Duodenal mucosa (tissue), 2 donors: ENCODE measurements at regions not wholly inside any gene's neighbourhood (a gene's known extent, or its start where the extent isn't known, plus 50 kb on each side); places are given as distances from the start of the nearest gene placed in this dataset.

Source experiments
- H3K27ac ChIP-seq: one replicate; pipeline ENCODE4 v1.7.0; 2013; ENCODE audit warnings: low read depth, low read length
- H3K27me3 ChIP-seq, 2 donors: one replicate each; pipeline ENCODE4 v1.7.0; 2013; ENCODE audit warnings: low read length in 2 of 2, control low read depth in 1 of 2; ENCODE audit not compliant: insufficient read depth in 2 of 2, control insufficient read depth in 1 of 2
- H3K36me3 ChIP-seq, 2 donors: one replicate each; pipeline ENCODE4 v1.7.0; 2013; ENCODE audit warnings: low read length in 2 of 2, control low read depth in 1 of 2; ENCODE audit not compliant: insufficient read depth in 2 of 2, control insufficient read depth in 1 of 2
- H3K4me1 ChIP-seq, 2 donors: one replicate each; pipeline ENCODE4 v1.7.0; 2013; ENCODE audit warnings: low read length in 2 of 2, control low read depth in 1 of 2; ENCODE audit not compliant: insufficient read depth in 2 of 2, control insufficient read depth in 1 of 2
- H3K4me3 ChIP-seq, 2 donors: one replicate each; pipeline ENCODE4 v1.7.0; 2013; ENCODE audit warnings: low read length in 2 of 2, low read depth in 1 of 2
- H3K9ac ChIP-seq, 2 donors: one replicate each; pipeline ENCODE4 v1.7.0; 2013; ENCODE audit warnings: low read length in 2 of 2, low read depth in 1 of 2
- H3K9me3 ChIP-seq, 2 donors: one replicate each; pipeline ENCODE4 v1.7.0; 2013; ENCODE audit warnings: low read length in 2 of 2, control low read depth in 1 of 2; ENCODE audit not compliant: control insufficient read depth in 1 of 2

DNA sequence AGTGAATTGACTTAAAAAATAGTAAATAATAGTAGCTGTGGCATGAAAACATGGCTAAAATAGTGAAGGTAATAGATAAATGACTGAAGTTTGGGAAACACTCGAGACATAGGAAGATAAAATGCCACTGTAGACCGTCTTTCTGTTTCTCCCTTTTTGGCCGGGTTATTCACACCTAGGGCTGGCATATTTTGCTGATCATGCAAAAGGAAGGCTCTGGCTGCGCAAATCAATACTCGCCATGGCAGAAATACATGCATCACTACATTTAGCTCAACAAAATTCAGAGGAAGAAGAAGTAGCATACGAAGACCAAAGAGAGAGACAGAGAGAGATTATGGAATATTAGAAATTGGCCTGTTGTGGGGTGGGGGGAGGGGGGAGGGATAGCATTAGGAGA, 242.2 kb upstream of the KBTBD8 start:
- Histone ChIP-seq H3K4me1 (peaks cover 0 to 6% of the 10 kb centered on the region in 2 donors), H3K9ac (no peak overlapping the region), H3K27ac (no peak overlapping the region), H3K4me3 (no peak overlapping the region), H3K9me3 (no peaks in the 10 kb centered on the region), H3K36me3 (no peaks in the 10 kb centered on the region), H3K27me3 (no peaks in the 10 kb centered on the region)

DNA sequence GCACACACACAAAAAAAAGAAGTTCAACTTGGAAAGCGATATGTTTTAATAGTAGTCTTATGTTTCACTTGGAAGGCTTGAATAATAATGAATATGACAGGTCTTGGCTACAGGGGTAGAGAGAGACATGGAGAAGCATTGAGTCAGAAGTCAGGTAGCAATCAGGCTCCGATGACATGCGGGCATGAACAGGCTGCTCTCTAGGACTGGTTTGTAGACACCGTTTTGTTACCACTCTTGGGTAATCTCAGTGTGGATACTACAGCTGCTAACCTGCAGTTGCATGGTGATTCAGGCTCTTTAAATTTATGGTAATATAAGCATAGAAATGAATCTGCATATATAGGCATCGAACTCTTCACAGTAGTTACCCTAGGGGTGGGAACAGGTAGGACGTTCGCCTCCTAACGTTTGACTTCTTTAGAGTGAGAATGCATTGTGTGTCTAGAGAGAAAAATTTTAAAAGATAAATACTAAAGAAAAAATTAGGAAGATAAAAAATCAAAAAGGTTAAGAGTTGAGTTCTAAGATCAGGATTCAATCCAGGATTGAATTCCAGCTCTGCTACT, 241.6 kb upstream of the KBTBD8 start:
- no peaks in the 10 kb centered on the region for H3K9me3 ChIP-seq
- no peak overlapping the region for H3K27ac ChIP-seq
- no peak overlapping the region for H3K4me3 ChIP-seq
- H3K36me3 ChIP-seq, result no peaks in the 10 kb centered on the region
- no peak overlapping the region for H3K9ac ChIP-seq
- H3K27me3 ChIP-seq, result no peaks in the 10 kb centered on the region
- no peaks in the 10 kb centered on the region for H3K4me1 ChIP-seq

DNA sequence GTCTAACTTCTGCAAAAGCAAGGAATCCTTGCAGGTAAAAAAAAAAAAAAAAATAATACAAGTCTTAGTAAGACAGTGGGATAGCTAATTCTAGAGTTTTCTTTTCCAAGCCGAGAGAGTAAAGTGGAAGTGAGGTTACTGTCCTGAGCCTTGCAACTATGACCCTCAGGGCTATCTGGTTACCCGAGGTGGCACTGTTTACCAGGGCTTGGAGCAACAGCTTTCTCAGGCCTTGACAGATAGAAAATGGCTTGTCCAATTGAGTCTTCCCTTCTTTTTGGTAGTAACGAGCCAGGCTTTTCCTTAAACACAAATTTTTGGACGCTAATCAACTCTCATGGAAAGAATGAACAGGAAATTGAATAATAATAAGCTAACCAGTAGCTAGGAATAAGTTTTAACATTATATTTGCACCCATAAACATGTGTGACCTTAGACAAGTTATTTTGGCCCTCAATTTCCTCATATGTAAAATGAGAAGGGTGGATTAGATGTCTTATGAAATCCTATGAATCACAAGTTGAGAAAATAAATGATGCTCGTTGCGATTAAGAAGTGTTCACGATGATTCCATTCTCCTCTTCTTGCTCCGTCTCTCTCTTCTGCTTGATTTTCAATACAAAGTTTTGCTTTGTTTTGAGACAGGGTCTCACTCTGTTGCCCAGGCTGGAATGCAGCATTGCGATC, 236.9 kb upstream of the KBTBD8 start:
- Histone ChIP-seq H3K27me3 (no peaks in the 10 kb centered on the region), H3K9ac (no peak overlapping the region), H3K27ac (no peak overlapping the region), H3K4me1 (no peaks in the 10 kb centered on the region), H3K4me3 (no peak overlapping the region), H3K36me3 (no peaks in the 10 kb centered on the region), H3K9me3 (no peaks in the 10 kb centered on the region)

DNA sequence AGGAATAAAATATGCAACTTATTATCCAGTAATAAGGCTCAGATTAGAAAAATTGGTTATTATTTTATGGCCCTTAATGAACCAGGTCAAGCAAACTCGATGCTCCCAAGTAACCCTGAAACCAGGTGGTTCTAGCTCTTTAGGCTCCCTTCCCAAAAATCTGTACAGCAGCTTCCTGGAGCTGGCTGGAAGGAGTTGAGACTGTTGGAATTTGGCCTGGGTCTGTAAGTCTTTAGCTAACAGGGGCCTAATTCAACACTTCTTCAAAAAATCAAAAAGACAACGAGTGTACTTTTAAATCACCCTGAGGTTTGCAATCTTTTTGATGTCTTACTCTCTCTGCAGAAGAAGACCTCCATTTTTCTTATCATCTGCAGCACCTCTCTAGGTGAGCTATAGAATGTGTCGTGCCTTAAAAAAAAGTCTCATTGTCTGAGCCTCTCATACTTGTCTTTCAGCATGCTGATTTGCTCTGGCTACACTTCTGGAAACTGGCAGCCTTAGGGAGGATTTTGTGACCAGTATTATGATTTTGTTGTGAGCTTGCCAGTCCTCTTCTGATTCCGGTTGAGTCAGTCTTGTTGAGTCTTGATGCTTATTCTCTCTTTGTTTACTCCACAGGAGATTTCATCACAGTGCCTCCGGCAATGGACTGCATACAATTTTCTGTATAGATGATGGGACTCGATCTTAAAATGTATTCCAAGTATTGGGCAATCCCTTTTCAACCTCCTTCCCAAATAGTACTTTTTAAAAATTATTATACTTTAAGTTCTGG, 235.0 kb upstream of the KBTBD8 start:
- H3K4me1 ChIP-seq, result no peaks in the 10 kb centered on the region
- H3K4me3 ChIP-seq, result no peak overlapping the region
- no peaks in the 10 kb centered on the region for H3K27me3 ChIP-seq
- no peak overlapping the region for H3K27ac ChIP-seq
- H3K9ac ChIP-seq, result no peak overlapping the region
- H3K9me3 ChIP-seq, result no peaks in the 10 kb centered on the region
- no peaks in the 10 kb centered on the region for H3K36me3 ChIP-seq

DNA sequence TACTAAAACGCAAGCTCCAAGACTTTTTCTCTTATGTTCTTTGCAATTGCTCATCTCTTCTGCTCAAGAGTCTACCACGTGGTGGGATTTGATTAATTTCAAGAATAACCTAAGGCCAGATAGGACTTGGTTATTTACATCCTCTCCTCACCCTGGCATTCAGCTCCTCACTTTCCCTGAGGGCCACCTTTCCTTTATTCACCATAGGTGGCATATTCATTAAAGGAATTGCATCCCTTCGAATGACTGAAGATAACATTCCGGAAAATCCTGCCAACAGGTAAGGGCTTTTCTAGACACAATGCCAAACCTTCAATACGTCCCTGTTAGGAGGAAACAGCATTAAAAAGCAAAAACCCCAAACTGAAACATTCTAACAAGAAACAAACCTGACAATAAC, 220.0 kb upstream of the KBTBD8 start:
- Histone ChIP-seq H3K36me3 (no peaks in the 10 kb centered on the region), H3K9ac (no peak overlapping the region), H3K4me3 (no peak overlapping the region), H3K27me3 (no peaks in the 10 kb centered on the region), H3K9me3 (no peaks in the 10 kb centered on the region), H3K4me1 (no peaks in the 10 kb centered on the region), H3K27ac (no peak overlapping the region)

DNA sequence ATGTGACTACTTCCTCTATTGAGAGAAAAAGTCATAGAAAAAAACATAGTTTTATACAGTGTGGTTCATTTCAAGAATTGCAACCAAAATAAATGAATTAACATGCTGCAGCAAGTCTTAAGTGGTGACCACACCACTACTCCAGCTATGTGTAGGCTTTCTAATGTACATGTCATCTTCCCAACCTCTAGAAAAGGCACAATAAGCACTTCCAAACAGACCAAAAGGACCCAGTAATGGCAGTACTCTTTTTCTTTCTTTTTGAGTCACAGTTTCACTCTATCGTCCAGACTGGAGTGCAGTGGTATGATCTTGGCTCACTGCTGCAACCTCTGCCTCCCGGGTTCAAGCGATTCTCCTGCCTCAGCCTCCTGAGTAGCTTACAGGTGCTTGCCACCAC, 219.3 kb upstream of the KBTBD8 start:
- Histone ChIP-seq H3K9ac (no peak overlapping the region), H3K9me3 (no peaks in the 10 kb centered on the region), H3K27me3 (no peaks in the 10 kb centered on the region)

DNA sequence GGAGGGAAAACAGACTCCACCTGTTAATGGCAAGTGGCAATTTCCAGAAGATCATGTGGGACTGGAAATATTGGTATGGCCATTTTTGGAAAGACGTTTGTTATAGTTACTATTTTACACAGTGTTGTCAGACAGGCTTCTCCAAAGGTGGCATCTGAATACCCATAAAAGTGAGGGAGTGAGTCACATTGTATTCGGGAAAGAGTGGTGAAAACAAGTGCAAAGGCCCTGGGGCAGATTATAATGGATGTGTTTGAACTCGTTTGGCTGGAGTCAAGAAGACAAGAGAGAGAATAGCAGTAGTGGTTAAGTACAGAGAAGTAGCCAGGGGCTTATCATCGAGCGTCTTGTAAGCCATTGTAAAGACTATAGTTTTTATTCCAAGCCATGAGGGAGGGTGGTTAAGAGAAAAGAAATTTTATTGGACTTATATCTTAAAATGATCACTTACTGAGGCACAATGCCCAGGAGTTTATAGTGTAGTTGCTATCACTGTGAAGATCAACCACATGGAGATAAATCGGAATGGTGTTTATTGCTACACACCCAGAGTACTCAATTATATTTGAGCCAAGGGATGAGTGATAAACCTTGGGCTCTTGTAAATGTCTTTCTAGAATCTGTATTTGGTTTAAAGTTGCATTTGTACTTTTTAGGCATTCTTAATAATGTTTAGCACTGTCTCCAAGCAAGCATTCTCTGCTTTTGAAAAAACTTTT, 212.8 kb upstream of the KBTBD8 start:
- Histone ChIP-seq H3K27ac (no peak overlapping the region), H3K9me3 (no peaks in the 10 kb centered on the region), H3K27me3 (no peaks in the 10 kb centered on the region), H3K4me1 (no peaks in the 10 kb centered on the region), H3K9ac (no peak overlapping the region), H3K4me3 (no peak overlapping the region), H3K36me3 (no peaks in the 10 kb centered on the region)

More for the DNA sequence above, 219.3 kb upstream of the KBTBD8 start:
- Histone ChIP-seq H3K4me1 (no peaks in the 10 kb centered on the region), H3K36me3 (no peaks in the 10 kb centered on the region), H3K4me3 (no peak overlapping the region), H3K27ac (no peak overlapping the region)

DNA sequence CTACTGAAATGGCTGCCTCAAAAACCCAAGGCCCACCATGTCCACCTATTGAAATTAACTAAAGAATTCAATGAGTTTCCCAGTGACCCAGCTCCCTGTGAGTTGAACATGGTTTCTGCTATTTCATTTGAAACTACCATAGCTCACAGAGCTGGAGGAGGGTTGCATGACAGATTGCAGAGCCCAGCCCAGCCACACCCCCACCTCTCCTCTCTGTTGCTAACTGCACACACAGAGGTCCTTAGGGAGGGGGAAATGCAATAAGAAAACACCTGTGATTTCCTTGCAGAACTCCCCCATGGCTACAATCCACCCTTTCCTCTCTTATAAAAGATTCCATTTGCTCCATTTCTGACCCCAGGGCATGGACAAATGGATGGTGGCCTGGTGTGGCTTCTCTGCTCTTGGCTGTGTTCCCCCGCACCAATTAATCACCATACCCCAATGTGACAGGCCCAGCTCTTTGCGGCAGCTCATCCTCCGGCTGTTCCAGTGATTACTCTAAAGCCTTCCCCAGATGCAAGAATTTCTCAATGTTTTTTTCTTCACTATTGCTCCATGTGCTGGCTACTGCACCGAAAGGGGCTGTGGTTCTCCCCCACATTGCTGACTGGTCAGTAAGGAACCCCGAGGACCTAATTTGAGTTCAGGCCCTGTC, 208.4 kb upstream of the KBTBD8 start:
- no peaks in the 10 kb centered on the region for H3K27me3 ChIP-seq
- no peaks in the 10 kb centered on the region for H3K36me3 ChIP-seq
- H3K9ac ChIP-seq, result no peak overlapping the region
- H3K4me1 ChIP-seq, result no peaks in the 10 kb centered on the region
- H3K9me3 ChIP-seq, result no peaks in the 10 kb centered on the region
- H3K4me3 ChIP-seq, result no peak overlapping the region
- H3K27ac ChIP-seq, result no peak overlapping the region

DNA sequence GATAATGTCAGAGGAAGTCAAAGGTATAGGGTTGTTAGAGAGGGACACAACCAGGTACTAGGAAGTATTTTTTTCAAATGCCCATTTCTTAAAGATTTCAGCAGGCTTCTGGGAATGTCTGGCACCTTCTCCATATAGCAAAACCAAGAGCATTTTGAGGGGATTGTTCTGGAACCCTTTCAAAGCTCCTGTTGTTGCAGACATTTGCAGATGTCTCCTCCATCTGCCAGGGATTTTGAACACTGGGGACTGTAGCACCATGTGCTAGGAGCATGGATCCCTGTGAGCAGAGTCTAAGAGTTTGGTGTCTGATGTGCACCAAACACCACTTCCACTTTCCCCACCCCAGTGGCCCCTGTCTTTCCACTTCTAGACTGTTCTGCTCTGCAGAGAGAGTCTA, 206.0 kb upstream of the KBTBD8 start:
- no peak overlapping the region for H3K27ac ChIP-seq
- no peaks in the 10 kb centered on the region for H3K36me3 ChIP-seq

More for the DNA sequence above, 206.0 kb upstream of the KBTBD8 start:
- no peaks in the 10 kb centered on the region for H3K27me3 ChIP-seq
- H3K9me3 ChIP-seq, result no peaks in the 10 kb centered on the region
- H3K9ac ChIP-seq, result no peak overlapping the region
- H3K4me1 ChIP-seq, result no peaks in the 10 kb centered on the region
- no peak overlapping the region for H3K4me3 ChIP-seq
